IPS DF 4.7 (cell line): ENCODE measurements at regions not wholly inside any gene's neighbourhood (a gene's known extent, or its start where the extent isn't known, plus 50 kb on each side); places are given as distances from the start of the nearest gene placed in this dataset.
"Not testable (repeated sequence)": the region's sequence is repeated elsewhere in the genome, so short reads cannot be mapped to it uniquely, and the experiment has no call there.

Experiments used
- DNase-seq: peaks from one replicate; pipeline ENCODE4 v3.0.0-alpha.2; 2013; ENCODE audit warnings: low spot score; ENCODE audit errors: extremely low read depth

DNA sequence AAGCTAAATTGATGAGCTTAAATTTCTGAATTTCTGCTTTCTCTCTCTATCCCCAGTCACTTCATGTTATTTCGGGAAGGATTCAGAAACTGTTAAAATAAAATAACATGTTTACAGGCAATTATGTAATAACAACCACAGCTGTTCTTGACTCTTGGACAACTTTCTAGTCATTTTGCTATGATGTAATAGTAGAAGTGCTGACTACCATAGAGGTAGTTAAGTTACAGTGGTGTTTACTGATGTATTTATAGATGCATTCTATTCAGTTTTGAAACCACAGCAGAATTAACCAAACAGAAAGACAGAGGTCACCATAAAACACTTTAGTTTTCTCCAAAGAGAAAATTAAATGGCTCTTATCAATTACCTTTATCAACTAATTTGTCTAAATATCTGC lies 1292.0 kb upstream of the CHAC2 start:
- DNase-seq = no peak

DNA sequence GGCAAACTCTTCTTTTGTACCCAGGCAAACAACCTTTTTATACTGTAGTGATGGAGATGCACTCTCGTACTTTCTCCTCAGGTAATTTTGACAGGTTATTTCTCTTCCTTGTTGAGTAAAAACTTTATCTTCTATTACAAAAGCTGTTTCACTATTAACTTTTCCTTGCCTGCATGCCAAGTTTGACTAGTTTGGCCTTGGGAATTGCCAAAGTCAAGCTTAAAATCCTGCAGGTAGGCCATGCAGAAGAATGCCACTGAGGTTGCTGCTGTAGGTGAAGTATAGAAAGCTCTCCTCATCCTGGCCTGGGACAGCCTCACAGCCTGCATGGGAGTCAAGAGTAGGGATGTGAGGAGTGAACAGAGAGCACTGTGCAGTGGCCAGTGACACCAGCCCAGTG lies 1293.5 kb upstream of the CHAC2 start:
- no peak for DNase-seq

DNA sequence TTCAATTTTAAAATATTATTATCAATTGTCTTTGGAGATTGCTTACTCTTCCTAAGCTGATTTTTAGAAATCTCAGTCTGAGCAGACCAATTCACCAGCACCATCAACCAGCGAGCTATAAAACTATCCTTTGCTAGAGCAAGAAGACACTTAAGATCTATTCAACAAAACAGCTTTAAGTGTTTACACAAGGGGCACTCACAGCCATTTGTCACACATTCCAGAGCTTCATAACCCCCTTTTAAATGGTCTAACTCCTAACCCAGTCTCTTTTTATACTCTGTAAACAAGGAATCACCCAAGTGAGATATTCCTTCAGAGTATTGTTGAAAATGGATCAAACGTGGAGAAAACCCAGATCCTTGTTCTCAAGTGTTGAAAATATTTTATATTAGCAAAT lies 1294.1 kb upstream of the CHAC2 start:
- no peak for DNase-seq

GRCh38 chr2:52470457-52470856 lies 1297.1 kb upstream of the CHAC2 start:
- DNase-seq = not testable (repeated sequence)

- no peak for DNase-seq
These were observed 1300.4 kb upstream of the CHAC2 start for GRCh38 chr2:52467189-52467588.

DNA sequence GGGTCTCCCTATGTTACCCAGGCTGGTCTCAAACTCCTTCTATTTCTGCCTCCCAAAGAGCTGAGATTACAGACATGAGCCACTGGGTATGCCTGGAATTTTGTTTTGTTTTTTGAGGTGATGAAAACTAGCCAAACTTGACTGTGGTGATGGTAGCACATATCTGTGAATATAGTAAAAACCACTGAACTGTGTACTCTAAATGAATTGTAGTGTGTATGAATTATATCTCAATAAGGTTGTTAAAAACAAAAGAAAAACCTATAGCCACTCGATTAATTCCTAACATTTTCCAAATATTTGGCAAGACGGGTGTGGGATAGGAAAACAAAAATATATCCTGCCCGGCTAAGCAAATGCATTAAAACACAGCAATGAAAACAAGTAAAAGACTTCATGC lies 1302.3 kb upstream of the CHAC2 start:
- DNase-seq = no peak

- no peak for DNase-seq
These were observed 1304.1 kb upstream of the CHAC2 start for GRCh38 chr2:52463457-52463856.

DNA sequence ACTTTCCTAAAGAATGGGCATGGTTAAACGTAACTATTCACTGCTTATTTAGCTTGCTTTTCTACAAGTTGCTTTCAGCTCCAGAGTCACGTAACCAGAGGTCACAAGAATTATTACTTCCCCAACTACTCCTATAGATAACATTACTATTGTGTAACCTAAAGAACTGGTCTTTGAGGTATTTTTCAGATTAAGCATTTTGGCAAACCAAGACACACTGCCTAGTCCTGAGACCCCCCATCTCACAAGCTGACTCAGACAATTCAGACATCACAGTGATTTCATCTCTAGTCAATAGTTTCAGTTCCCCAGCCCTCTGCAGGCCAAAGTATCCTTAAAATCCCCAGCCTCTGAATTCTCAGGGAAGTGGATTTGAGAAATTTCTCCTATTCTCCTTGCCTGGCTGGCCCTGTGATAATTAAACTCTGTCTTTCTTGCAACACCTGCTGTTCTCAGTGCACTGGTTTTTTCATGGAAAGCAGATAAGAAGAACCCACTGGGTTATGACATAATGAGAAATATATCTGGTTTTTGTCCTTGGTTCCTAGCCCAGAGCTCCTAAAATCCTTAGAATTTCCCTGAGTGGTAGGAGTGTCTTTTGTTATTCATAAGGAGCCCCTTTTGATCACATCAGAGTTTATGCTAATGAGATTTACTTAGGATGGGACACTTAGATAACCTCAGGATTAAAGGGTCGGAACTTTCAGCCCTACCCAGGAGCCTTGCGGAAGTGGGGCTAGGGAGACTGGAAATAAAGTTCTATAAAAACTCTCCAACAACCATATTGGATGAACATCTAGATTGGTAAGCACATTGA lies 1310.8 kb upstream of the CHAC2 start:
- no peak for DNase-seq

- DNase-seq = no peak
These were observed 1312.6 kb upstream of the CHAC2 start for GRCh38 chr2:52454962-52455361.

- DNase-seq = no peak
These were observed 1315.4 kb upstream of the CHAC2 start for GRCh38 chr2:52452201-52452600.

DNA sequence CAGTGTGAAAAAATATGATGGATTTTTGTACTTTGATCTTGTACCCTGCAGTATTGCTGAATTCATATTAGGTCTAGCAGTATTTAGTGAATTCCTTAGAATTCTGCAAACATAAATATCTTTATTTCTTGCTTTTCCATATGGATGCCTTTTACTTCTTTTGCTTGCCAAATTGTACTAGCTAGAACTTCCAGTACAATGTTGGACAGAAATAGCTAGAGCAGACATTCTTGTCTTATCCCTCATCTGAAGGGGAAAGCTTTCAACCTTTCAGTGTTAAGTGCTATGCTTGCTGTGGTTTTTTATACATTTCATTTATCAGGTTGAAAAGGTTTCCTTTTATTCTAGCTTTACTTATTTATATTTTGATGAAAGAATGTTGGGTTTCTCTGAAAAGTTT lies 1321.9 kb upstream of the CHAC2 start:
- no peak for DNase-seq

DNA sequence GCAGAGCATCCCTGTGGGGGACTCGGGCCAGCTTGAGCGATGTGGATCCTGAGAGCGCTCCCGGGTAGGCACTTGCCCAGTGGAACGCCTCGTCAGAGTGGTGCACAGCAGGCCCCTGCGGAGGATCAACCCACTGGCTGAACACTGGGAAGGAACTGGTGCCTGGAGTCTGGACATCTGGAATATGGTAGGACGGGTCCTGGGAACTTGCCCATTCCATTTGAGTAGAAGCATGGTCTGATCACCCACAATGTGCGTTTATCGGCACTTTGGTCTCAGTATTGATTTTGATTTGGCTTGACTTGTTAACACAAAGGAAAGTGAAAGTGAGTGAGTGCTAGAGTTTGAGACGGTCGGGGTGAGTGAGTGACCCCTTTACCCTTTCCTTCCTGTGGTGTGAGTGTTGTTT lies 1336.2 kb upstream of the CHAC2 start:
- no peak for DNase-seq

GRCh38 chr2:52429740-52430139 lies 1337.9 kb upstream of the CHAC2 start:
- DNase-seq = no peak

GRCh38 chr2:52429171-52429570 lies 1338.4 kb upstream of the CHAC2 start:
- DNase-seq = no peak

DNA sequence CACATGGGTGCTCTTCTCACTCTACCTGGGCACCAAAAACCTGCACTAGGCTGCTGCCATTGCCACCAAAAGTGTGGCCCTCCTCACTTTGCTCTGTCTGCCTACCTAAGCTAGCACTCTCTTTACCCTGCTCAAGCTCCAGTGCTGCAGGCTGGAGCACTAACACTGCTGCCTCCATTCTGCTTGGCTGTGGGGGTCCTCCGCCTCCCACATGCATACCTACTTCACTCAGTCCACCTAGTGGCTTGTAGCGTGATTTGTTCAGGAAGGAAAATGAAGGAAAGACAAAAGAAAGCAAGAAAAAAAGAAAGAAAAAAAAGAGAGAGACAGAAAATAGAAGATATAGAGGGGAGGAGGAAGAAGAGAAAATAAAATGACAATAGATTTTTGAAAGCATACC lies 1339.4 kb upstream of the CHAC2 start:
- no peak for DNase-seq

- no peak for DNase-seq
These were observed 1343.9 kb upstream of the CHAC2 start for GRCh38 chr2:52423655-52424054.

DNA sequence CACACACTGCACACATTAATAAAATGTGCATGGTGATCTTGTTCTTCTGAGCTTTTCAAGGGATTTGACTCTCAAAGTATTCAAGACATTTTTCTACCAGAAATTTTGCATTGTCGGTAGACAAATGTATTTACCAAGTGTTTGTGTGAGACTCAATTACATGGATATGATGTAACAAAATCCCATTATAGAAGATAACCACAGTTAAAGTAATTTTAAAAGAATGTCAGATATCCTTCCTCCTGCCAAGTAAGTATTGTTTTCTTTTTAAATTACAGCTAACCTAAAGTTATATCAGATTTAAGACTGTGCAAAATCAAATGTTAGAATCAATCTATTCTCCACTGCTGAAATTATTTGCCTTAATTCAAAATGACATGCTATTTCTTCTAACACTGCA lies 1344.5 kb upstream of the CHAC2 start:
- DNase-seq = no peak

DNA sequence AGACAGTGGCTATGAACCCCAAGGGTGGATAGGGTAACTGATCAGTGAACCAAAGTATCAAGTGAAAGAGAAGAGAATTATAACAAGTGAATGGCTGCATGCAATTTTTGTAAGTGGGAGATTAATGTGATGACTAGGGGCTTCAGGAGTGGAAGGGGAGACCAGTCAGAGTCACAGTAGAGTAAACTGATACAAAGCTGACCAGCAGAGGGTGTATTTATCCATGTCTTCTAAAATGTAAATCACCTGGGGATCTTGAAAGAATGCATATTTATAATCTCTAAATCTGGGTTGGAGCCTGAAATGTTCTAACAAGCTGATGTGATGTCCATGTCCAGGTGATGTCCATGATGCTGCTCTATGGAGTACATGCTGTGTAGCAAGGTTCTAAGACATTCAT lies 1351.3 kb upstream of the CHAC2 start:
- no peak for DNase-seq

DNA sequence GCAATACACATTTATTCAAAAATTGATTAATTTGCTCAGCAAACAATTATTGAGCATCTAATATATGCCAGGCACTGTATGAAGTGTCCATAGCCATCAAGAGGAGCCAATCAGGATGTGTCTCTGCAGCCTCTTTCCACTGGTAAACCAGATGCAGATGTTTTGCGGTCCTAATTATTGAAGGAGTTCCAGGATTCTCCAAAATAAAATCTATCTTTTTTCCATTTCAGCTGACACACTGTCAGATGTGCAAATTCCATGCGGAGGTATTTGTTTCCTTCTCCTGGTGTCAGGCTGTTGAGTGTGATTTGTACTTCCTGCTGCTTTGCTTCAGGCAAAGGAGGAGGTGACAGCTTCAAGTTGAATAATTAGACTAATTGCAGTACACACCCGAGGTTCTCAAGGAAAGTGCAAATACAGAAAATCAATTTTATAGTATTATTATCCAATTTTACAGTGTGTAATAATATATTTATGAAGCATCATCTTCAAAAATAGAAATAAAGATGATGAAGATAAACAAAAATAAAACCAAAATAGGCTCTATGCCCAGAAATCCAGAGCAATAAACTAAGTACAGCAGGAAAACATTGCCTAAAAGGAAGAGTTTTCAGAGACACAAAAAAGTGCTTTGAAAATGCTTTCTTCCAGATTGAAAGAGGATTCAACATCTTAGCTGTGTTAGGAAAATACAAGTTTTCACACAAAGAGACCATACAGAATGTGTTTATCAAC lies 1352.9 kb upstream of the CHAC2 start:
- DNase-seq = no peak

- not testable (repeated sequence) for DNase-seq
These were observed 1358.1 kb upstream of the CHAC2 start for GRCh38 chr2:52409308-52410118.

- no peak for DNase-seq
These were observed 1361.6 kb upstream of the CHAC2 start for GRCh38 chr2:52405980-52406379.

DNA sequence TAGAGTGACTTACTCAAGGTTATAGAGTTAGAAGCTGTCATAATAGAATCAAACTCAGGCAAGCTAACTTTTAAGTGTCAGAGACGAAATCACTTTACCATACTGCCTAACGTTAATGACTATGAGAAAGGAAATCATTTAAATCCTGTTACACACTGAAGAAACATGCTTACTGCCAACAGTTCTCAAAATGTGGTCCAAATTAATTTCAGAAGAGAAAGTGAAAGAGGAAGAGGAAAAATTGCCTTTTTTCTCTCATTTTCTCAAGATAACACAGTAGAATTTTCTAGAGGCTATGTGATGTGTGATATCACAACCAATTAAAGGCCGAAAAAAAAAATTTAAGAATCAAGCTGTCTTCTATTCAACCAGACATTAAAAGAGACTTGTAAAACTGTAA lies 1362.7 kb upstream of the CHAC2 start:
- DNase-seq = no peak
